C4-2B (cell line): ENCODE measurements at regions not wholly inside any gene's neighbourhood (a gene's known extent, or its start where the extent isn't known, plus 50 kb on each side); places are given as distances from the start of the nearest gene placed in this dataset.

Experiments
- ZFX ChIP-seq: fragments of 450-650 bp; IDR thresholded peaks from 2 replicates; pipeline ENCODE4 v1.6.1; 2017
- TF ChIP-seq, protein P1 (sequence below): fragments of 450-650 bp; conservative IDR thresholded peaks from 2 replicates; pipeline ENCODE4 v1.5.1; 2017; ENCODE audit warnings: mild to moderate bottlenecking

GRCh38 chr5:136675769-136676168, 310.4 kb upstream of the TRPC7 start:
- TF ChIP-seq, protein P1, sequence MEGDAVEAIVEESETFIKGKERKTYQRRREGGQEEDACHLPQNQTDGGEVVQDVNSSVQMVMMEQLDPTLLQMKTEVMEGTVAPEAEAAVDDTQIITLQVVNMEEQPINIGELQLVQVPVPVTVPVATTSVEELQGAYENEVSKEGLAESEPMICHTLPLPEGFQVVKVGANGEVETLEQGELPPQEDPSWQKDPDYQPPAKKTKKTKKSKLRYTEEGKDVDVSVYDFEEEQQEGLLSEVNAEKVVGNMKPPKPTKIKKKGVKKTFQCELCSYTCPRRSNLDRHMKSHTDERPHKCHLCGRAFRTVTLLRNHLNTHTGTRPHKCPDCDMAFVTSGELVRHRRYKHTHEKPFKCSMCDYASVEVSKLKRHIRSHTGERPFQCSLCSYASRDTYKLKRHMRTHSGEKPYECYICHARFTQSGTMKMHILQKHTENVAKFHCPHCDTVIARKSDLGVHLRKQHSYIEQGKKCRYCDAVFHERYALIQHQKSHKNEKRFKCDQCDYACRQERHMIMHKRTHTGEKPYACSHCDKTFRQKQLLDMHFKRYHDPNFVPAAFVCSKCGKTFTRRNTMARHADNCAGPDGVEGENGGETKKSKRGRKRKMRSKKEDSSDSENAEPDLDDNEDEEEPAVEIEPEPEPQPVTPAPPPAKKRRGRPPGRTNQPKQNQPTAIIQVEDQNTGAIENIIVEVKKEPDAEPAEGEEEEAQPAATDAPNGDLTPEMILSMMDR, result no peak
- TF ChIP-seq ZFX, result no peak
